HL-60 (cell line): ENCODE measurements at regions not wholly inside any gene's neighbourhood (a gene's known extent, or its start where the extent isn't known, plus 50 kb on each side); places are given as distances from the start of the nearest gene placed in this dataset.

Experiments
- DNase-seq, 2 experiments: peaks; one replicate each; pipeline ENCODE4 v3.0.0-alpha.2; 2010 to 2020; ENCODE audit warnings: low read depth in 1 of 2, low spot score in 1 of 2
- H3K27ac ChIP-seq: fragments of 250-450 bp; sonication (Bioruptor Pico); replicated peaks from 2 replicates; pipeline ENCODE4 v1.5.1; 2020; ENCODE audit warnings: mild to moderate bottlenecking, moderate library complexity
- H3K27me3 ChIP-seq: fragments of 250-450 bp; sonication (Bioruptor Pico); 2 replicates; pipeline ENCODE4 v1.5.1; 2021; ENCODE audit warnings: mild to moderate bottlenecking, moderate library complexity; ENCODE audit not compliant: insufficient read depth, poor library complexity, severe bottlenecking
- H3K4me3 ChIP-seq: replicated peaks from 2 replicates; pipeline ENCODE4 v1.5.1; 2011; ENCODE audit warnings: mild to moderate bottlenecking, control low read depth, low read length; ENCODE audit not compliant: insufficient read depth
- GABPA ChIP-seq: IDR thresholded peaks from 2 replicates; pipeline ENCODE4 v1.6.1; 2012; ENCODE audit warnings: low read depth
- POLR2AphosphoS5 ChIP-seq: IDR thresholded peaks from 2 replicates; pipeline ENCODE4 v1.6.1; 2012; ENCODE audit warnings: low read depth
- SPI1 ChIP-seq: IDR thresholded peaks from 2 replicates; pipeline ENCODE4 v1.6.1; 2012; ENCODE audit warnings: low read depth, mild to moderate bottlenecking, borderline replicate concordance
- TF ChIP-seq, protein P1 (sequence below): IDR thresholded peaks from 2 replicates; pipeline ENCODE4 v1.6.1; 2012; ENCODE audit warnings: low read depth; ENCODE audit not compliant: insufficient replicate concordance
- TF ChIP-seq, protein P2 (sequence below): IDR thresholded peaks from one replicate; pipeline ENCODE4 v1.5.1; 2011; ENCODE audit warnings: low read length, control low read depth, inconsistent platforms; ENCODE audit not compliant: insufficient read depth

DNA sequence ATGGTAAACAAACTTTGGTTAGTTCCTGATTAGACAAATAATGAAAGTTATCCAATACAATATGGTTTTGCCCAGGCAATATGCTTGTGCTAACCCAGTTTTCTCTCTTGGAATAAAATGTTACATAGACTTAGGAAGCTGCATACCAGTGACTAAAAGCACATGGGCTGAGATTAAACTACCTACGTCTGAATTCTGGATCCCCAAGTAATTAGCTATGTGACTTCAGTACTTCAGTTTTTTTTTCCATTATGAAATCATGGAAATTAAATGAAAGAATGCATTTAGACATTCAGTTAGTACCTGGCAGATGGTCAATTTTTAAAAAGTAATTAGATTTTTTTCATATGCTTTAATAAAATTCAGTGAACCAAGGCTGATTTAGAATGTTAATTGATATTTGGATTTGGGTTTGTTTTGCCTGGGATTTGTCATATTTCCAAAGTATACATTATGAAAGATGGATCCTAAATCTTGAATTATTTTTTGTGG is 213.9 kb downstream of the PTH2R start:
- TF ChIP-seq SPI1 (no peak), GABPA (no peak), POLR2AphosphoS5 (no peak)
- TF ChIP-seq, protein P1, sequence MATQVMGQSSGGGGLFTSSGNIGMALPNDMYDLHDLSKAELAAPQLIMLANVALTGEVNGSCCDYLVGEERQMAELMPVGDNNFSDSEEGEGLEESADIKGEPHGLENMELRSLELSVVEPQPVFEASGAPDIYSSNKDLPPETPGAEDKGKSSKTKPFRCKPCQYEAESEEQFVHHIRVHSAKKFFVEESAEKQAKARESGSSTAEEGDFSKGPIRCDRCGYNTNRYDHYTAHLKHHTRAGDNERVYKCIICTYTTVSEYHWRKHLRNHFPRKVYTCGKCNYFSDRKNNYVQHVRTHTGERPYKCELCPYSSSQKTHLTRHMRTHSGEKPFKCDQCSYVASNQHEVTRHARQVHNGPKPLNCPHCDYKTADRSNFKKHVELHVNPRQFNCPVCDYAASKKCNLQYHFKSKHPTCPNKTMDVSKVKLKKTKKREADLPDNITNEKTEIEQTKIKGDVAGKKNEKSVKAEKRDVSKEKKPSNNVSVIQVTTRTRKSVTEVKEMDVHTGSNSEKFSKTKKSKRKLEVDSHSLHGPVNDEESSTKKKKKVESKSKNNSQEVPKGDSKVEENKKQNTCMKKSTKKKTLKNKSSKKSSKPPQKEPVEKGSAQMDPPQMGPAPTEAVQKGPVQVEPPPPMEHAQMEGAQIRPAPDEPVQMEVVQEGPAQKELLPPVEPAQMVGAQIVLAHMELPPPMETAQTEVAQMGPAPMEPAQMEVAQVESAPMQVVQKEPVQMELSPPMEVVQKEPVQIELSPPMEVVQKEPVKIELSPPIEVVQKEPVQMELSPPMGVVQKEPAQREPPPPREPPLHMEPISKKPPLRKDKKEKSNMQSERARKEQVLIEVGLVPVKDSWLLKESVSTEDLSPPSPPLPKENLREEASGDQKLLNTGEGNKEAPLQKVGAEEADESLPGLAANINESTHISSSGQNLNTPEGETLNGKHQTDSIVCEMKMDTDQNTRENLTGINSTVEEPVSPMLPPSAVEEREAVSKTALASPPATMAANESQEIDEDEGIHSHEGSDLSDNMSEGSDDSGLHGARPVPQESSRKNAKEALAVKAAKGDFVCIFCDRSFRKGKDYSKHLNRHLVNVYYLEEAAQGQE = no peak
- TF ChIP-seq, protein P2, sequence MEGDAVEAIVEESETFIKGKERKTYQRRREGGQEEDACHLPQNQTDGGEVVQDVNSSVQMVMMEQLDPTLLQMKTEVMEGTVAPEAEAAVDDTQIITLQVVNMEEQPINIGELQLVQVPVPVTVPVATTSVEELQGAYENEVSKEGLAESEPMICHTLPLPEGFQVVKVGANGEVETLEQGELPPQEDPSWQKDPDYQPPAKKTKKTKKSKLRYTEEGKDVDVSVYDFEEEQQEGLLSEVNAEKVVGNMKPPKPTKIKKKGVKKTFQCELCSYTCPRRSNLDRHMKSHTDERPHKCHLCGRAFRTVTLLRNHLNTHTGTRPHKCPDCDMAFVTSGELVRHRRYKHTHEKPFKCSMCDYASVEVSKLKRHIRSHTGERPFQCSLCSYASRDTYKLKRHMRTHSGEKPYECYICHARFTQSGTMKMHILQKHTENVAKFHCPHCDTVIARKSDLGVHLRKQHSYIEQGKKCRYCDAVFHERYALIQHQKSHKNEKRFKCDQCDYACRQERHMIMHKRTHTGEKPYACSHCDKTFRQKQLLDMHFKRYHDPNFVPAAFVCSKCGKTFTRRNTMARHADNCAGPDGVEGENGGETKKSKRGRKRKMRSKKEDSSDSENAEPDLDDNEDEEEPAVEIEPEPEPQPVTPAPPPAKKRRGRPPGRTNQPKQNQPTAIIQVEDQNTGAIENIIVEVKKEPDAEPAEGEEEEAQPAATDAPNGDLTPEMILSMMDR = no peak
- H3K27me3 ChIP-seq = no peaks in the 10 kb centered on the region
- H3K27ac ChIP-seq = no peak overlapping the region
- H3K4me3 ChIP-seq = no peak overlapping the region
- no peak for DNase-seq

DNA sequence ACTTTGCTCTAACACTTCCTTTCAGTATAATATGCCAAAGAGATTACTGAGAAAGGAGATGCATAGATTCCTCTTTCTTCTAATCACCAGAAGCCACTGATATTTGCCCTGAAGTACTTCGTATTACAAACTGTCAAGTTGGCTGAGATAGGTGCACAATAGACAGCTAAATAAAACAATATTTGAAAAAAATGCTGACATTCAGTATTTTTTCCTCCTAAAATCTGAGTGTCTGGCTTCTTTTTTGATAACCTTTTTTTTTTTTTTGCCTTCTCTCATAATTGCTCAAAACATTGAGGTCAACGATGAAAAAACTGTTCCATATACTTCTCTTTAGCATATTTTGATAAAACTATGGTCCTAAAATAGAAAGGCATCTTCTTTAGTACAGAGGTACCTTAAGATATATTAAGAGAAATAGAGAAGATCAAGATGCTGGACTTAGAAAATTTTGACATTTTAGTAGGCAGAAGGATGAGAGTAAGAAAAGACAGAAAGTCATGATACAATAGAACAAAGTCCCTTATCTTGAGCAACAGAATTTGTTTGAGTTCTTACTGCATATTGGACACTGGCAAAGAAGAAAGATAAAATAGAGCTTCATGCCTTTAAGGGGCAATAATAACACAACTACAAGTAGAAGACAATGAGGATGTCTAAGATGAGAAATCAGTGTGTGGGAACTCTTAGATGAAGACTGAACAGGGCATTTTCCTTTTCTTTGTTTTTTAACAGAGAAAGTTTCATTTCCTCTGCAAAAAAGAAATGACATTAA is 220.7 kb downstream of the PTH2R start:
- TF ChIP-seq SPI1 (no peak), GABPA (no peak), POLR2AphosphoS5 (no peak)
- TF ChIP-seq, protein P1 = no peak
- TF ChIP-seq, protein P2 = no peak
- Histone ChIP-seq H3K27ac (no peak overlapping the region), H3K4me3 (no peak overlapping the region), H3K27me3 (no peaks in the 10 kb centered on the region)
- DNase-seq = no peak

DNA sequence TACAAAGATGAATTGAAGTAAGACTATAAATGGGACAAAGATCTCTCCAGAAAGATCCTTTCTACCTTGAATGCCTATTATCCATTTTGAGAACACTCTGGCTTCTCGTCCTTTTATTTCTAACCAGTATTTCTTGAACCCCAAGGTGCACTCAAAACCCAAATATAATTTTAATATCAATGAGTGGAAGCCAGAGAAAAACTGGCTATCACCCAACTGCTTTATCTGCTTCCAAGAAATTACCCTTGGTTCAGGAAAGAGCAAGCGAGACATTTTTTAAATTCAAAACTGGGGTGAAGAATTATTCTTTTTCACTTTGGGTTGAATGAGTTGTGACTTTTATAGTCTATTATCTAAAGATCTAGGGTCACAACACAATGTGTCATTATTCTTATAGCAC is 221.3 kb downstream of the PTH2R start:
- no peak overlapping the region for H3K4me3 ChIP-seq
- DNase-seq = no peak
- H3K27ac ChIP-seq = no peak overlapping the region
- no peaks in the 10 kb centered on the region for H3K27me3 ChIP-seq
- TF ChIP-seq SPI1 (no peak), GABPA (no peak), POLR2AphosphoS5 (no peak)
- TF ChIP-seq, protein P2 = no peak
- TF ChIP-seq, protein P1 = no peak
